ENCODE measurements at regions not wholly inside any gene's neighbourhood (a gene's known extent, or its start where the extent isn't known, plus 50 kb on each side); places are given as distances from the start of the nearest gene placed in this dataset.

GRCh38 chr13:40319699-40320579 lies 346.5 kb downstream of the FOXO1 start:
- H3K4me3 ChIP-seq (ENCODE audit: low read length in 3 of 3): no peak overlapping the region
- no peak for TF ChIP-seq CTCF (IDR thresholded peaks at IDR 0.05; ENCODE audit: borderline replicate concordance, extremely low read depth, insufficient read depth)
- no peak overlapping the region for H3K9ac ChIP-seq (ENCODE audit: low read length in 3 of 3)
- H3K4me1 ChIP-seq (ENCODE audit: control insufficient read depth in 2 of 3, insufficient read depth in 2 of 3, low read depth in 1 of 3, low read length in 3 of 3): no peaks in the 10 kb centered on the region
- FAIRE-seq: no peak
- H3K27ac ChIP-seq (ENCODE audit: low read depth in 2 of 2, low read length in 2 of 2): no peak overlapping the region
- intact Hi-C loops (cut with DNase I): no loop called here
- DNase-seq: no peak
- no peaks in the 10 kb centered on the region for H3K9me3 ChIP-seq (ENCODE audit: control insufficient read depth in 2 of 3, insufficient read depth in 1 of 3, low read length in 3 of 3)
- H3K36me3 ChIP-seq (ENCODE audit: control insufficient read depth in 2 of 3, insufficient read depth in 3 of 3, low read length in 3 of 3): no peaks in the 10 kb centered on the region
- H3K27me3 ChIP-seq (ENCODE audit: control insufficient read depth, insufficient read depth, low read length): no peaks in the 10 kb centered on the region

GRCh38 chr13:40328091-40328490 lies 338.4 kb downstream of the FOXO1 start:
- H3K27ac ChIP-seq (ENCODE audit: low read depth in 2 of 2, low read length in 2 of 2): no peak overlapping the region
- no peak overlapping the region for H3K9ac ChIP-seq (ENCODE audit: low read length in 3 of 3)
- no peak for TF ChIP-seq CTCF (IDR thresholded peaks at IDR 0.05; ENCODE audit: borderline replicate concordance, extremely low read depth, insufficient read depth)
- intact Hi-C loops (cut with DNase I): no loop called here
- no peaks in the 10 kb centered on the region for H3K9me3 ChIP-seq (ENCODE audit: control insufficient read depth in 2 of 3, insufficient read depth in 1 of 3, low read length in 3 of 3)
- no peak for FAIRE-seq
- no peaks in the 10 kb centered on the region for H3K36me3 ChIP-seq (ENCODE audit: control insufficient read depth in 2 of 3, insufficient read depth in 3 of 3, low read length in 3 of 3)
- no peaks in the 10 kb centered on the region for H3K4me1 ChIP-seq (ENCODE audit: control insufficient read depth in 2 of 3, insufficient read depth in 2 of 3, low read depth in 1 of 3, low read length in 3 of 3)
- H3K27me3 ChIP-seq (ENCODE audit: control insufficient read depth, insufficient read depth, low read length): no peaks in the 10 kb centered on the region
- H3K4me3 ChIP-seq (ENCODE audit: low read length in 3 of 3): no peak overlapping the region
- DNase-seq: no peak

GRCh38 chr13:40329781-40330485 lies 336.5 kb downstream of the FOXO1 start:
- Histone ChIP-seq H3K9ac (ENCODE audit: low read length in 3 of 3) (no peak overlapping the region), H3K27me3 (ENCODE audit: control insufficient read depth, insufficient read depth, low read length) (no peaks in the 10 kb centered on the region), H3K9me3 (ENCODE audit: control insufficient read depth in 2 of 3, insufficient read depth in 1 of 3, low read length in 3 of 3) (no peaks in the 10 kb centered on the region), H3K4me3 (ENCODE audit: low read length in 3 of 3) (no peak overlapping the region), H3K4me1 (ENCODE audit: control insufficient read depth in 2 of 3, insufficient read depth in 2 of 3, low read depth in 1 of 3, low read length in 3 of 3) (no peaks in the 10 kb centered on the region), H3K36me3 (ENCODE audit: control insufficient read depth in 2 of 3, insufficient read depth in 3 of 3, low read length in 3 of 3) (no peaks in the 10 kb centered on the region), H3K27ac (ENCODE audit: low read depth in 2 of 2, low read length in 2 of 2) (no peak overlapping the region)
- no peak for FAIRE-seq
- TF ChIP-seq CTCF (IDR thresholded peaks at IDR 0.05; ENCODE audit: borderline replicate concordance, extremely low read depth, insufficient read depth): no peak
- intact Hi-C loops (cut with DNase I): no loop called here
- no peak for DNase-seq
